Esophagus squamous epithelium (tissue), 4 donors: ENCODE measurements at regions not wholly inside any gene's neighbourhood (a gene's known extent, or its start where the extent isn't known, plus 50 kb on each side); places are given as distances from the start of the nearest gene placed in this dataset.

ENCODE experiments used
- CTCF ChIP-seq, 6 experiments: fragments of 450-650 bp in 4 of 6; fragments of 200-600 bp in 2 of 6; sonication (generic) in 2 of 6; IDR thresholded peaks; one replicate each; pipeline ENCODE4 v1.5.1; 2016 to 2019; ENCODE audit warnings: antibody characterized with exemption in 6 of 6, mild to moderate bottlenecking in 4 of 6, moderate library complexity in 4 of 6
- POLR2A ChIP-seq, 4 donors: fragments of 450-650 bp; IDR thresholded peaks; one replicate each; pipeline ENCODE4 v1.6.1; 2017; ENCODE audit warnings: antibody characterized with exemption in 4 of 4, mild to moderate bottlenecking in 4 of 4, moderate library complexity in 3 of 4

- TF ChIP-seq CTCF (IDR thresholded peaks at IDR 0.05) (no peak), POLR2A (IDR thresholded peaks at IDR 0.05) (no peak)
Measured at GRCh38 chr17:72457712-72458111, 336.9 kb downstream of the SOX9 start.
